Smooth muscle cell (in vitro differentiated cells): ENCODE measurements at regions not wholly inside any gene's neighbourhood (a gene's known extent, or its start where the extent isn't known, plus 50 kb on each side); places are given as distances from the start of the nearest gene placed in this dataset.

Source experiments
- DNase-seq: peaks from one replicate; lab custom pipeline; 2025; ENCODE audit not compliant: unreplicated experiment; lab: John Stamatoyannopoulos, UW
- H2AFZ ChIP-seq: fragments of 200-600 bp; sonication (generic); 2 replicates; pipeline ENCODE4 v1.6.0; 2016; ENCODE audit warnings: antibody characterized with exemption, low read depth, mild to moderate bottlenecking
- H3F3A ChIP-seq: fragments of 200-600 bp; sonication (generic); 2 replicates; pipeline ENCODE4 v1.6.0; 2017; ENCODE audit warnings: antibody characterized with exemption, low read depth
- H3K27ac ChIP-seq: fragments of 200-600 bp; sonication (generic); 2 replicates; pipeline ENCODE4 v1.5.1; 2016; ENCODE audit warnings: low read depth, mild to moderate bottlenecking
- H3K27me3 ChIP-seq: fragments of 200-600 bp; sonication (generic); 2 replicates; pipeline ENCODE4 v1.6.1; 2016; ENCODE audit warnings: low read depth, mild to moderate bottlenecking
- H3K36me3 ChIP-seq: fragments of 200-600 bp; sonication (generic); 2 replicates; pipeline ENCODE4 v1.5.1; 2016; ENCODE audit warnings: low read depth
- H3K4me1 ChIP-seq: fragments of 200-600 bp; sonication (generic); 2 replicates; pipeline ENCODE4 v1.5.1; 2016; ENCODE audit warnings: low read depth
- H3K4me2 ChIP-seq: fragments of 200-600 bp; sonication (generic); 2 replicates; pipeline ENCODE4 v1.6.0; 2016; ENCODE audit warnings: mild to moderate bottlenecking
- H3K4me3 ChIP-seq: fragments of 200-600 bp; sonication (generic); 2 replicates; pipeline ENCODE4 v1.5.1; 2016; ENCODE audit warnings: mild to moderate bottlenecking
- H3K79me2 ChIP-seq: fragments of 200-600 bp; sonication (generic); 2 replicates; pipeline ENCODE4 v1.6.0; 2016; ENCODE audit warnings: low read depth, mild to moderate bottlenecking
- H3K9ac ChIP-seq: fragments of 200-600 bp; sonication (generic); 2 replicates; pipeline ENCODE4 v1.6.0; 2016; ENCODE audit warnings: low read depth
- H3K9me3 ChIP-seq: fragments of 200-600 bp; sonication (generic); replicated peaks from 2 replicates; pipeline ENCODE4 v1.5.1; 2016; ENCODE audit warnings: low read depth
- H4K20me1 ChIP-seq: fragments of 200-600 bp; sonication (generic); 2 replicates; pipeline ENCODE4 v1.6.0; 2016; ENCODE audit warnings: low read depth
- CTCF ChIP-seq: fragments of 200-600 bp; sonication (generic); IDR thresholded peaks from 2 replicates; pipeline ENCODE4 v1.5.1; 2017; ENCODE audit warnings: borderline replicate concordance, mild to moderate bottlenecking, antibody characterized with exemption; ENCODE audit not compliant: insufficient read depth, poor library complexity, severe bottlenecking
- WGBS: methylation state at CpG from one replicate; pipeline ENCODE4 v1.1.7; 2016; ENCODE audit warnings: low lambda C conversion rate; 5-methylcytosine and 5-hydroxymethylcytosine counted together

- Histone ChIP-seq H2AFZ (no peak overlapping the region), H3K4me1 (no peaks in the 10 kb centered on the region), H3K9ac (no peak overlapping the region), H3K27me3 (peaks cover 5% of the 10 kb centered on the region), H3F3A (no peaks in the 10 kb centered on the region), H3K27ac (no peak overlapping the region), H3K4me3 (no peak overlapping the region), H3K36me3 (no peaks in the 10 kb centered on the region), H4K20me1 (no peaks in the 10 kb centered on the region), H3K79me2 (no peaks in the 10 kb centered on the region), H3K9me3 (no peaks in the 10 kb centered on the region), H3K4me2 (no peak overlapping the region)
- 83% methylated on average over 1 of the region's 1 CpG for WGBS
- no peak for TF ChIP-seq CTCF
- DNase-seq = no peak
Measured at GRCh38 chr20:22260506-22260905, 323.9 kb downstream of the FOXA2 start.

- Histone ChIP-seq H3K79me2 (no peaks in the 10 kb centered on the region), H3K9me3 (no peaks in the 10 kb centered on the region), H3K27me3 (no peaks in the 10 kb centered on the region), H3K4me1 (no peaks in the 10 kb centered on the region), H3K4me2 (no peak overlapping the region), H4K20me1 (no peaks in the 10 kb centered on the region), H3K9ac (no peak overlapping the region), H3K36me3 (no peaks in the 10 kb centered on the region), H3F3A (no peaks in the 10 kb centered on the region), H3K4me3 (no peak overlapping the region), H3K27ac (no peak overlapping the region), H2AFZ (no peak overlapping the region)
- TF ChIP-seq CTCF = no peak
- WGBS = 80% methylated on average over 6 of the region's 6 CpGs
- no peak for DNase-seq
Measured at GRCh38 chr20:22257912-22258311, 326.5 kb downstream of the FOXA2 start.

GRCh38 chr20:22248051-22248667 lies 336.2 kb downstream of the FOXA2 start:
- Histone ChIP-seq H3K27ac (no peak overlapping the region), H2AFZ (no peak overlapping the region), H3K9me3 (no peaks in the 10 kb centered on the region), H3K9ac (no peak overlapping the region), H4K20me1 (no peaks in the 10 kb centered on the region), H3K27me3 (peaks cover 9% of the 10 kb centered on the region), H3K36me3 (no peaks in the 10 kb centered on the region), H3K4me2 (no peak overlapping the region), H3F3A (no peaks in the 10 kb centered on the region), H3K79me2 (no peaks in the 10 kb centered on the region), H3K4me3 (no peak overlapping the region), H3K4me1 (no peaks in the 10 kb centered on the region)
- TF ChIP-seq CTCF = peak; percentile 57
- no peak for DNase-seq
- 41% methylated on average over 5 of the region's 5 CpGs for WGBS

- Histone ChIP-seq H3K4me3 (no peak overlapping the region), H3K4me2 (no peak overlapping the region), H3F3A (no peaks in the 10 kb centered on the region), H3K27ac (no peak overlapping the region), H3K9me3 (no peaks in the 10 kb centered on the region), H3K79me2 (no peaks in the 10 kb centered on the region), H4K20me1 (no peaks in the 10 kb centered on the region), H2AFZ (no peak overlapping the region), H3K27me3 (peaks cover 9% of the 10 kb centered on the region), H3K4me1 (no peaks in the 10 kb centered on the region), H3K9ac (no peak overlapping the region), H3K36me3 (no peaks in the 10 kb centered on the region)
- no peak for TF ChIP-seq CTCF
- WGBS = 87% methylated on average over 3 of the region's 3 CpGs
- no peak for DNase-seq
Measured at GRCh38 chr20:22245139-22245538, 339.2 kb downstream of the FOXA2 start.
